A549 (cell line): ENCODE measurements at regions not wholly inside any gene's neighbourhood (a gene's known extent, or its start where the extent isn't known, plus 50 kb on each side); places are given as distances from the start of the nearest gene placed in this dataset.

Source experiments
- BHLHE40 ChIP-seq: IDR thresholded peaks from 2 replicates; pipeline ENCODE4 v1.6.1; 2012; ENCODE audit warnings: low read depth, low read length, inconsistent platforms
- CHD2 ChIP-seq: fragments of 150-350 bp; IDR thresholded peaks from 2 replicates; pipeline ENCODE4 v1.6.1; 2014; ENCODE audit warnings: low read length; ENCODE audit not compliant: partially characterized antibody
- CHD4 ChIP-seq: fragments of 200-600 bp; sonication (generic); IDR thresholded peaks from 2 replicates; pipeline ENCODE4 v1.6.1; 2016; ENCODE audit warnings: antibody characterized with exemption, mild to moderate bottlenecking, borderline replicate concordance
- GATA3 ChIP-seq: IDR thresholded peaks from 2 replicates; pipeline ENCODE4 v1.6.1; 2012; ENCODE audit warnings: borderline replicate concordance
- HDAC2 ChIP-seq: fragments of 200-600 bp; sonication (generic); IDR thresholded peaks from 2 replicates; pipeline ENCODE4 v1.6.1; 2016
- HMGXB4 ChIP-seq: fragments of 250-450 bp; sonication (Bioruptor Pico); IDR thresholded peaks from 2 replicates; pipeline ENCODE4 v1.5.0; 2021; ENCODE audit warnings: mild to moderate bottlenecking, moderate library complexity, borderline replicate concordance
- MAZ ChIP-seq: fragments of 150-350 bp; IDR thresholded peaks from 2 replicates; pipeline ENCODE4 v1.6.1; 2014; ENCODE audit warnings: antibody characterized with exemption, low read depth, low read length, borderline replicate concordance
- POLR2A ChIP-seq: IDR thresholded peaks from 2 replicates; pipeline ENCODE4 v1.6.1; 2012; ENCODE audit warnings: mild to moderate bottlenecking, low read length
- RAD21 ChIP-seq, 2 experiments: fragments of >200 bp in 1 of 2; sonication (Bioruptor Twin) in 1 of 2; formaldehyde crosslinking in 1 of 2; IDR thresholded peaks in 1 of 2; conservative IDR thresholded peaks in 1 of 2; 2 replicates in 1 of 2; 3 replicates in 1 of 2; pipeline ENCODE4 v1.6.1; 2012 to 2018; ENCODE audit warnings: inconsistent platforms in 1 of 2
- RCOR1 ChIP-seq: fragments of 150-350 bp; IDR thresholded peaks from 2 replicates; pipeline ENCODE4 v1.6.1; 2014; ENCODE audit warnings: antibody characterized with exemption, low read length, low read depth
- RFX5 ChIP-seq: fragments of 450-650 bp; IDR thresholded peaks from 2 replicates; pipeline ENCODE4 v1.7.1; 2014; ENCODE audit warnings: antibody characterized with exemption, mild to moderate bottlenecking, moderate library complexity
- SMC3 ChIP-seq: fragments of >200 bp; sonication (Bioruptor Twin); formaldehyde crosslinking; IDR thresholded peaks from 3 replicates; pipeline ENCODE4 v1.6.1; 2018; ENCODE audit warnings: inconsistent platforms
- TF ChIP-seq, protein P1 (sequence below): fragments of >200 bp; sonication (Bioruptor Twin); formaldehyde crosslinking; IDR thresholded peaks from 3 replicates; pipeline ENCODE4 v1.5.1; 2016

GRCh38 chr12:86333955-86334522, 77.8 kb upstream of the MGAT4C start:
- TF ChIP-seq RFX5 (no peak), SMC3 (no peak), RAD21 (conservative IDR thresholded peaks at IDR 0.05 in 1 of 2, IDR thresholded peaks at IDR 0.05 in 1 of 2) (no peak), RCOR1 (no peak), CHD4 (no peak), CHD2 (no peak), HMGXB4 (CRISPR knock-in tag) (no peak), POLR2A (no peak), HDAC2 (no peak), BHLHE40 (no peak), GATA3 (no peak), MAZ (no peak)
- TF ChIP-seq, protein P1, sequence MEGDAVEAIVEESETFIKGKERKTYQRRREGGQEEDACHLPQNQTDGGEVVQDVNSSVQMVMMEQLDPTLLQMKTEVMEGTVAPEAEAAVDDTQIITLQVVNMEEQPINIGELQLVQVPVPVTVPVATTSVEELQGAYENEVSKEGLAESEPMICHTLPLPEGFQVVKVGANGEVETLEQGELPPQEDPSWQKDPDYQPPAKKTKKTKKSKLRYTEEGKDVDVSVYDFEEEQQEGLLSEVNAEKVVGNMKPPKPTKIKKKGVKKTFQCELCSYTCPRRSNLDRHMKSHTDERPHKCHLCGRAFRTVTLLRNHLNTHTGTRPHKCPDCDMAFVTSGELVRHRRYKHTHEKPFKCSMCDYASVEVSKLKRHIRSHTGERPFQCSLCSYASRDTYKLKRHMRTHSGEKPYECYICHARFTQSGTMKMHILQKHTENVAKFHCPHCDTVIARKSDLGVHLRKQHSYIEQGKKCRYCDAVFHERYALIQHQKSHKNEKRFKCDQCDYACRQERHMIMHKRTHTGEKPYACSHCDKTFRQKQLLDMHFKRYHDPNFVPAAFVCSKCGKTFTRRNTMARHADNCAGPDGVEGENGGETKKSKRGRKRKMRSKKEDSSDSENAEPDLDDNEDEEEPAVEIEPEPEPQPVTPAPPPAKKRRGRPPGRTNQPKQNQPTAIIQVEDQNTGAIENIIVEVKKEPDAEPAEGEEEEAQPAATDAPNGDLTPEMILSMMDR, result no peak
